IMR-90 (cell line): ENCODE measurements at regions not wholly inside any gene's neighbourhood (a gene's known extent, or its start where the extent isn't known, plus 50 kb on each side); places are given as distances from the start of the nearest gene placed in this dataset.
A peak's percentile ranks its signal among the peaks of the same experiment; 100 is the strongest.

Experiments used
- ATAC-seq: fragments of 200-7000 bp; cut with Tn5 transposase; 2 replicates; pipeline ENCODE4 v1.9.1; 2020; ENCODE audit warnings: low read depth, mild to moderate bottlenecking, moderate library complexity
- BruUV-seq: library from RNA; stranded (reverse); fragments of 400-500 nt; replicated peaks from 2 replicates; lab custom pipeline; 2021; lab: Mats Ljungman, UMichigan
- CTCF ChIA-PET: fragments of 300-600 bp; formaldehyde crosslinking; extraction: SDS; loops from one replicate; lab custom pipeline; 2021; ENCODE audit warnings: antibody characterized with exemption; lab: Yijun Ruan, JAX
- POLR2A ChIA-PET: fragments of 300-600 bp; sonication (Branson Sonifier 250); formaldehyde crosslinking; loops from one replicate; lab custom pipeline; 2022; ENCODE audit warnings: antibody characterized with exemption; ENCODE audit not compliant: unreplicated experiment; lab: Charles Lee
- DNase-seq: peaks from one replicate; pipeline ENCODE4 v3.0.0; 2013
- H2AFZ ChIP-seq: replicated peaks from 2 replicates; pipeline ENCODE3; 2013; ENCODE audit warnings: low read length, mild to moderate bottlenecking; ENCODE audit not compliant: poor library complexity
- H2AK5ac ChIP-seq: 2 replicates; pipeline ENCODE4 v1.6.1; 2013; ENCODE audit warnings: low read depth, low read length, inconsistent platforms
- H2AK9ac ChIP-seq: replicated peaks from 2 replicates; pipeline ENCODE3; 2013; ENCODE audit warnings: mild to moderate bottlenecking, low read depth, low read length, moderate library complexity; ENCODE audit not compliant: poor library complexity
- H2BK120ac ChIP-seq: 2 replicates; pipeline ENCODE4 v1.6.1; 2013; ENCODE audit warnings: low read depth, low read length, inconsistent platforms
- H2BK15ac ChIP-seq: 3 replicates; pipeline ENCODE4 v1.6.1; 2013; ENCODE audit warnings: low read depth, low read length, inconsistent platforms
- H2BK20ac ChIP-seq: 2 replicates; pipeline ENCODE4 v1.6.1; 2013; ENCODE audit warnings: low read depth, mild to moderate bottlenecking, inconsistent platforms, low read length, moderate library complexity
- H2BK5ac ChIP-seq: 2 replicates; pipeline ENCODE4 v1.6.1; 2013; ENCODE audit warnings: mild to moderate bottlenecking, low read depth, low read length, inconsistent platforms; ENCODE audit not compliant: poor library complexity, severe bottlenecking
- H3K14ac ChIP-seq: replicated peaks from 2 replicates; pipeline ENCODE4 v1.6.1; 2013; ENCODE audit warnings: low read depth, low read length, inconsistent platforms
- H3K18ac ChIP-seq: 2 replicates; pipeline ENCODE4 v1.6.1; 2013; ENCODE audit warnings: low read depth, low read length, control low read depth
- H3K23ac ChIP-seq: 2 replicates; pipeline ENCODE4 v1.6.1; 2013; ENCODE audit warnings: low read depth, low read length, inconsistent platforms
- H3K27ac ChIP-seq: 2 replicates; pipeline ENCODE4 v1.5.1; 2013; ENCODE audit warnings: mild to moderate bottlenecking, control low read depth, low read length; ENCODE audit not compliant: insufficient read depth
- H3K27me3 ChIP-seq: 2 replicates; pipeline ENCODE4 v1.6.1; 2013; ENCODE audit warnings: low read length; ENCODE audit not compliant: control insufficient read depth, insufficient read depth
- H3K36me3 ChIP-seq: 2 replicates; pipeline ENCODE4 v1.6.1; 2013; ENCODE audit warnings: low read length, mixed read lengths; ENCODE audit not compliant: control insufficient read depth, insufficient read depth
- H3K4ac ChIP-seq: 2 replicates; pipeline ENCODE4 v1.6.1; 2013; ENCODE audit warnings: low read depth, low read length, inconsistent platforms
- H3K4me1 ChIP-seq: 2 replicates; pipeline ENCODE4 v1.6.1; 2013; ENCODE audit warnings: low read length, mixed read lengths; ENCODE audit not compliant: control insufficient read depth, insufficient read depth
- H3K4me2 ChIP-seq: 2 replicates; pipeline ENCODE4 v1.6.1; 2013; ENCODE audit warnings: low read depth, mild to moderate bottlenecking, control low read depth, low read length, moderate library complexity
- H3K4me3 ChIP-seq: 2 replicates; pipeline ENCODE4 v1.5.1; 2013; ENCODE audit warnings: low read depth, mild to moderate bottlenecking, control low read depth, low read length, moderate library complexity; ENCODE audit not compliant: insufficient read depth
- H3K56ac ChIP-seq: 2 replicates; pipeline ENCODE4 v1.6.1; 2013; ENCODE audit warnings: low read length, inconsistent platforms; ENCODE audit not compliant: insufficient read depth; ENCODE audit errors: extremely low read depth
- H3K79me1 ChIP-seq, 2 experiments: 2 replicates each; pipeline ENCODE4 v1.6.1; 2013; ENCODE audit warnings: low read length in 2 of 2, inconsistent platforms in 1 of 2, low read depth in 1 of 2
- H3K9ac ChIP-seq: 2 replicates; pipeline ENCODE4 v1.6.1; 2013; ENCODE audit warnings: low read depth, low read length, control low read depth
- H3K9me1 ChIP-seq: 2 replicates; pipeline ENCODE4 v1.6.1; 2013; ENCODE audit warnings: low read length, inconsistent platforms; ENCODE audit not compliant: insufficient read depth
- H3K9me3 ChIP-seq: 2 replicates; pipeline ENCODE4 v1.6.1; 2013; ENCODE audit warnings: low read length; ENCODE audit not compliant: control insufficient read depth, insufficient read depth
- H4K20me1 ChIP-seq: 2 replicates; pipeline ENCODE4 v1.6.1; 2013; ENCODE audit warnings: low read length, inconsistent platforms; ENCODE audit not compliant: insufficient read depth
- H4K5ac ChIP-seq: 2 replicates; pipeline ENCODE4 v1.6.1; 2013; ENCODE audit warnings: mild to moderate bottlenecking, low read depth, low read length, control low read depth
- H4K8ac ChIP-seq, 2 experiments: 2 replicates each; pipeline ENCODE4 v1.6.1; 2013; ENCODE audit warnings: low read depth in 2 of 2, low read length in 2 of 2, control low read depth in 1 of 2, inconsistent platforms in 1 of 2
- H4K91ac ChIP-seq: 2 replicates; pipeline ENCODE4 v1.6.1; 2013; ENCODE audit warnings: low read depth, low read length, inconsistent platforms; ENCODE audit not compliant: insufficient read depth
- CEBPB ChIP-seq: IDR thresholded peaks from 2 replicates; pipeline ENCODE4 v1.6.1; 2012; ENCODE audit warnings: low read depth, low read length, improper control_type of control experiment
- CHD1 ChIP-seq: IDR thresholded peaks from 2 replicates; pipeline ENCODE4 v1.6.1; 2012; ENCODE audit warnings: low read depth, low read length, improper control_type of control experiment
- MAFK ChIP-seq: IDR thresholded peaks from 2 replicates; pipeline ENCODE4 v1.6.1; 2012; ENCODE audit warnings: low read depth, low read length, improper control_type of control experiment
- MXI1 ChIP-seq: IDR thresholded peaks from 2 replicates; pipeline ENCODE4 v1.6.1; 2012; ENCODE audit warnings: low read depth, mild to moderate bottlenecking, low read length, moderate library complexity, borderline replicate concordance
- POLR2A ChIP-seq: IDR thresholded peaks from 2 replicates; pipeline ENCODE4 v1.6.1; 2012; ENCODE audit warnings: mild to moderate bottlenecking, low read depth, low read length
- RAD21 ChIP-seq: IDR thresholded peaks from 2 replicates; pipeline ENCODE4 v1.6.1; 2012; ENCODE audit warnings: low read length, improper control_type of control experiment
- RCOR1 ChIP-seq: IDR thresholded peaks from 2 replicates; pipeline ENCODE4 v1.6.1; 2012; ENCODE audit warnings: mild to moderate bottlenecking, low read length, improper control_type of control experiment; ENCODE audit not compliant: insufficient replicate concordance
- SMC3 ChIP-seq: fragments of 150-350 bp; IDR thresholded peaks from 2 replicates; pipeline ENCODE4 v1.6.1; 2016; ENCODE audit warnings: low read depth, mild to moderate bottlenecking, antibody characterized with exemption, low read length, moderate library complexity
- WGBS, 2 experiments: methylation state at CpG; one replicate each; pipeline versions ENCODE4 v1.1.5 to v1.1.7; 2013; ENCODE audit warnings: missing lambda C conversion rate in 2 of 2; ENCODE audit not compliant: insufficient read length in 1 of 2; ENCODE audit errors: extremely low coverage in 2 of 2; 5-methylcytosine and 5-hydroxymethylcytosine counted together
- dilution Hi-C: fragments of 300-500 bp; cut with HindIII; formaldehyde crosslinking; loops from one replicate; pipeline ENCODE4 v1.14.3; 2018; ENCODE audit warnings: low sequenced_read_pairs; ENCODE audit not compliant: unreplicated experiment
- in situ Hi-C: fragments of 300-500 bp; cut with MboI; formaldehyde crosslinking; loops from 3 replicates; pipeline ENCODE4 v1.14.3; 2019; ENCODE audit warnings: low sequenced_read_pairs, inconsistent platforms, mixed read lengths
- intact Hi-C: fragments of 100-400 bp; cut with micrococcal nuclease; formaldehyde crosslinking; loops from 2 replicates; pipeline ENCODE4 v1.10.0; 2022
- TF ChIP-seq, protein P1 (sequence below): conservative IDR thresholded peaks from 2 replicates; pipeline ENCODE4 v1.5.1; 2012; ENCODE audit warnings: mild to moderate bottlenecking, low read depth, low read length, improper control_type of control experiment

DNA sequence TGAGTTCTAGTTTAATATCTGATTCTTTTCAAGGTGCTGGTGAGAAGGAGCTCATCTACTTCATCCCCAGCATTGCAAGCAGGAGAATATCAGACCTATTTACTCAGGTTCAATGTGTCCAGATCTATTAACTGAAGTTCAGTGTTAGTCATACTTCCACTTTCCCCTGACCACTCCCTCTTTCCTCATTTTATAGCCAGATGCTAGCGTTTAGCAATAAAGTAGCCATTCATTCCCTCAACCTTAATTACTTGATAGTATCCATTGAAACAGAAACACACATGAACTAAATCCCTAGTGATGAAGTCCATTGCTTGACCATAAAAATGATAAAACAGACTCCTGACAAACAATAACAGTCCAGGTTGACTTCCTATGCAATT is 60.0 kb downstream of the RPL22L1 start:
- Histone ChIP-seq H4K20me1 (no peaks in the 10 kb centered on the region), H3K9ac (no peak overlapping the region), H3K36me3 (no peaks in the 10 kb centered on the region), H3K4me2 (no peak overlapping the region), H4K8ac (peak overlapping the region; percentile 10 to 22; a peak in 3 of 4 replicates), H3K79me1 (no peaks in the 10 kb centered on the region), H3K23ac (no peak overlapping the region), H3K9me1 (peaks cover 8% of the 10 kb centered on the region; the same call in 1 of the 2 replicates), H3K27me3 (no peaks in the 10 kb centered on the region), H2AFZ (no peak overlapping the region), H3K4ac (peak overlapping the region; percentile 88; the same call in 1 of the 2 replicates), H3K4me3 (no peak overlapping the region), H3K18ac (no peak overlapping the region), H3K56ac (peak overlapping the region; percentile 49; the same call in 1 of the 2 replicates), H3K14ac (no peak overlapping the region; the same call in 1 of the 2 replicates), H2BK120ac (peak overlapping the region; percentile 98), H3K27ac (no peak overlapping the region), H2BK15ac (0 out of 3 replicates have a peak overlapping the region, but pooled peaks have one; percentile 64), H2AK5ac (no peak overlapping the region), H2BK5ac (peak overlapping the region; percentile 9), H4K5ac (no peak overlapping the region; the same call in 1 of the 2 replicates), H2BK20ac (peak overlapping the region; percentile 97), H4K91ac (peak overlapping the region; percentile 95; the same call in 1 of the 2 replicates), H3K9me3 (no peaks in the 10 kb centered on the region), H2AK9ac (no peak overlapping the region), H3K4me1 (peaks cover 9% of the 10 kb centered on the region)
- ChIA-PET POLR2A (interaction anchor here (1.0 kb wide), 2 partner anchors 58 to 69 kb away, joined by 4 read pairs; no protein-coding TSS in a partner anchor), CTCF (interaction anchor here (0.5 to 6.3 kb wide), 15 partner anchors 49 to 398 kb away, joined by 3 to 101 read pairs (median 4); partner anchors contain the start of gene CLDN11)
- intact Hi-C loops = loop anchor here (1.0 kb wide), 2 partner anchors 84 to 121 kb away; no protein-coding TSS in a partner anchor
- in situ Hi-C loops = loop anchor here (5.0 to 10.0 kb wide), 3 partner anchors 95 to 393 kb away; partner anchors contain the start of gene CLDN11
- dilution Hi-C loops = no loop called here
- no CpG with 5 or more reads among the region's 1 CpG for WGBS, 2 experiments
- DNase-seq (peak; percentile 64), ATAC-seq (peak; percentile 41)
- TF ChIP-seq MXI1 (no peak), CEBPB (peak; percentile 7; the same call in 1 of the 2 replicates), SMC3 (no peak), RAD21 (no peak), POLR2A (no peak), CHD1 (no peak), MAFK (no peak), RCOR1 (no peak)
- TF ChIP-seq, protein P1, sequence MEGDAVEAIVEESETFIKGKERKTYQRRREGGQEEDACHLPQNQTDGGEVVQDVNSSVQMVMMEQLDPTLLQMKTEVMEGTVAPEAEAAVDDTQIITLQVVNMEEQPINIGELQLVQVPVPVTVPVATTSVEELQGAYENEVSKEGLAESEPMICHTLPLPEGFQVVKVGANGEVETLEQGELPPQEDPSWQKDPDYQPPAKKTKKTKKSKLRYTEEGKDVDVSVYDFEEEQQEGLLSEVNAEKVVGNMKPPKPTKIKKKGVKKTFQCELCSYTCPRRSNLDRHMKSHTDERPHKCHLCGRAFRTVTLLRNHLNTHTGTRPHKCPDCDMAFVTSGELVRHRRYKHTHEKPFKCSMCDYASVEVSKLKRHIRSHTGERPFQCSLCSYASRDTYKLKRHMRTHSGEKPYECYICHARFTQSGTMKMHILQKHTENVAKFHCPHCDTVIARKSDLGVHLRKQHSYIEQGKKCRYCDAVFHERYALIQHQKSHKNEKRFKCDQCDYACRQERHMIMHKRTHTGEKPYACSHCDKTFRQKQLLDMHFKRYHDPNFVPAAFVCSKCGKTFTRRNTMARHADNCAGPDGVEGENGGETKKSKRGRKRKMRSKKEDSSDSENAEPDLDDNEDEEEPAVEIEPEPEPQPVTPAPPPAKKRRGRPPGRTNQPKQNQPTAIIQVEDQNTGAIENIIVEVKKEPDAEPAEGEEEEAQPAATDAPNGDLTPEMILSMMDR = no peak
- BruUV-seq = no TSS peak
